ENCODE measurements at regions not wholly inside any gene's neighbourhood (a gene's known extent, or its start where the extent isn't known, plus 50 kb on each side); places are given as distances from the start of the nearest gene placed in this dataset.

DNA sequence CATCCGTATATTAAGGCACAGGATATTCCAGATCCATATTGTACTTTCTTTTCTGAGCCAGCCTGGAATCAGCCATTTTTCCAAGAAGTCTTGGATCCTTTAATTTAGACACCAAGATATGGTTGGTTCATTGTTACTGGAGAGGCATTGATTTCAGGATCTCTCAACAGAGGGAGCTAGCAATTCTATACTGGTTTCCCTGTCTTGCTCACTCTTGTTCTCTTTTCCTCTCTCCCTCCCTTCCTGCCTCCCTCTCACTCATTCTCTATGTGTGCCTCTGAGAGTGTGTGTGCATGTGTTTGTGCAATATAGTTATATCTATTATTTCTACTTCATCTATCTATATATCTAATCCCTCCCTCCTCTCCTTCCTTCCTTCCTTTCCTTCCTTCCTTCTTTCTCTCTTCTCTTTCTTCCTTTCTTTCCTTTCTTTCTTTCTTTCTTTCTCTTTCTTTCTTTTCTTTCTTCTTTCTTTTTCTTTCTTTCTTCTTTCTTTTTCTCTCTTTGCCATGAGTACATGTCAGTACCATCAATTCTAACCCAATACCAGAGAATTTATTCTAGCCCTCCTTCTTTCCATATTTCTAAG is 299.1 kb downstream of the EPHA7 start:
- DNase-seq (no peak), ATAC-seq (replicated peaks) (no peak)
- Mint-ChIP-seq H3K9me3 (peaks cover 6 to 8% of the 10 kb centered on the region in 2 donors), H3K27me3 (no peaks in the 10 kb centered on the region), H3K27ac (no peak overlapping the region), H3K36me3 (ENCODE audit: insufficient read depth) (no peaks in the 10 kb centered on the region), H3K4me1 (ENCODE audit: low read depth in 2 of 2) (no peaks in the 10 kb centered on the region), H3K4me3 (no peak overlapping the region)

DNA sequence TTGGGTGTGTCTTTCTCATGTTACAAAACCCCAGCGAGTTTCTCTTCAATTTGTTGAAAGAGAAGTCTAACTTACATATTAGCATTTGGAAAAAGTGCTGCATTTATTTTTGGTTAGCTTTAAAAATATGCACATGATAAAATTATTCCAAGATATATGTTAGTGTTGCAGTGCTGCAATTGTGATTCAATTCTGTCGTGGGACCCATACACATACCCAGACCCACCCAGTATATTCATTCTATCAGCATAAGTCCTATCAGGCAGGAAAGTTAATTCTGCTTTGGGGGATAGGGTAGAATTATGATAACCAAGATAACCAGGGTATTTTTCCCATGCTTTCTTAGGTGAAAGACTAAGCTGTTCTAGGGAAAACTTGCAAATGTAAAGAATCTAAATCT is 313.5 kb downstream of the EPHA7 start:
- no peak overlapping the region for H3K27ac Mint-ChIP-seq
- no peak overlapping the region for H3K4me3 Mint-ChIP-seq
- H3K4me1 Mint-ChIP-seq (ENCODE audit: low read depth in 2 of 2): no peaks in the 10 kb centered on the region
- DNase-seq (no peak), ATAC-seq (replicated peaks) (no peak)
- peaks cover 12 to 18% of the 10 kb centered on the region in 2 donors for H3K9me3 Mint-ChIP-seq
- no peaks in the 10 kb centered on the region for H3K27me3 Mint-ChIP-seq
- no peaks in the 10 kb centered on the region for H3K36me3 Mint-ChIP-seq (ENCODE audit: insufficient read depth)

GRCh38 chr6:93105017-93105416 is 314.3 kb downstream of the EPHA7 start:
- H3K36me3 Mint-ChIP-seq (ENCODE audit: insufficient read depth): no peaks in the 10 kb centered on the region

DNA sequence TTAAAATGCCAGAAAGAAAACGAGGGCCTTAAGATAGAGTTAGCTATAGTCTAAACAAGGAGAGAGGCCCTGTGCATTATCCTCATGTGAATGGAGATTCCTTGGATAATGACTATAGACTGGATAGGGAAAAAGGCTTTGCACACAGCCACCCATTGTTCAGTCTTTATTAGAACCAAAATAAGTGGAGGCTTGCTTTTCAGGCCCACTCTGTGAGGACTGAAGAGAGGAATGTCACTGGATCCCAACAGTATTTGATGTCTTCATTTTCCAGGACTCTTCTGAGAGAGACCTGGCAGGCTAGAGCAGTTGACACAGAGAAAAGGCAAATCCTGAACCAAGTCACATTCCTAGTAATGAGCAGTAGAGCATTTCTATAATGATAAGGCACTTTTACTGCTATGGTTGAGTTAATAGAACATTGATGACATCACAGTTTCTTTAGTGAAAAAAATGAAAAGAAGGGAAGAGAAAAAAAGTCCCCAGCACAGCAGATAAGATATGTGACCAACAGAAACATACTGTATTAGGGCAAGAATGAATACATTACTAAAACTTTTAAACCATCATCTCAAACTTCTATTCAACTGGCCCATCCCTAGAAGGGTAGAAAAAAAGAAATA is 315.1 kb downstream of the EPHA7 start:
- Mint-ChIP-seq H3K27ac (no peak overlapping the region), H3K9me3 (peaks cover 15 to 30% of the 10 kb centered on the region in 2 donors), H3K36me3 (ENCODE audit: insufficient read depth) (no peaks in the 10 kb centered on the region), H3K4me3 (no peak overlapping the region), H3K4me1 (ENCODE audit: low read depth in 2 of 2) (no peaks in the 10 kb centered on the region), H3K27me3 (no peaks in the 10 kb centered on the region)
- DNase-seq (no peak), ATAC-seq (replicated peaks) (no peak)

More at GRCh38 chr6:93105017-93105416, 314.3 kb downstream of the EPHA7 start:
- ATAC-seq (replicated peaks): no peak
- H3K9me3 Mint-ChIP-seq: peaks cover 15 to 27% of the 10 kb centered on the region in 2 donors
- no peaks in the 10 kb centered on the region for H3K27me3 Mint-ChIP-seq
- no peak overlapping the region for H3K4me3 Mint-ChIP-seq
- DNase-seq: no peak
- H3K27ac Mint-ChIP-seq: no peak overlapping the region
- no peaks in the 10 kb centered on the region for H3K4me1 Mint-ChIP-seq (ENCODE audit: low read depth in 2 of 2)

DNA sequence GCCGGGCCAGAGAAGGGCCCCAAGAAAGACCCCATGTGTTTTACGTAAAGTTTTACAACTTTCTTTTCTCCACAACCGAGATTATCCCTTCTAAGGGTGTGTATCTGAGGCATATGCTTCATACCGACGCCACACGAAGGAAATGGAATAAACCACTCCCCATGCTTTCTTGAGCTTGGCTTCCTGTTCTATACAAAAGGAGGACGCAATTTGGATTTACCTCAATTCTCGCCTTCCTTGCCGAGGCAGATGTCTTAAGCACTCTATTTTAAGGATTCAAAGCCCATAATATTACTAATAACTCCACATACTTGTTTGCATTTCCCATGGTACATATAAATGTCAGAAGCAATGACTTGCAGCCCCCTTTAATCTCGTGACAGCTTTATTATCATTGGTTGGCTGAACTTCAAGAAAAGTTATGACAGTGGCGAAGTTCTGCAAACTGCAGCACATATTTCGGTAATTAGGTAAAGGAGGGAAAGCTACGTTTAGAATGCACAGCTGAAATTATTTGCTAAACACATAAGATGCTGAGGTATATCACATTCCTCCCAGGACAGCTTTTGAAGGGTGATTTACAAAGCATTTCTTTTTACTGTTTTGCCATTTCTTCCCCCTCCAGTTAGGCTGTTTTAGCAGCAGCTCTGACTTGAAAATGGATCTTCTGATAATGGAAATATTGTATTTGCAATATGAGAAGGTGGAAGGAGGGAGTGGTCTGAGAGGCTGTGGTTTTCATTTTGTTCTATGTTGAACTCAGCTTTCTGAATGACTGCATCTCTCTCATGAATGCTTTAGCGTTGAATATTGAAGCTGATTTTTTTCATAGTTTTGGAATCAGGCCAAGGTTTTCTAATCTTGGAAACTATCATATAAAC is 330.5 kb downstream of the EPHA7 start:
- Mint-ChIP-seq H3K9me3 (peaks cover 3 to 7% of the 10 kb centered on the region in 2 donors), H3K4me3 (no peak overlapping the region), H3K27me3 (no peaks in the 10 kb centered on the region), H3K36me3 (ENCODE audit: insufficient read depth) (no peaks in the 10 kb centered on the region), H3K27ac (no peak overlapping the region), H3K4me1 (ENCODE audit: low read depth in 2 of 2) (no peaks in the 10 kb centered on the region)
- DNase-seq (no peak), ATAC-seq (replicated peaks) (no peak)

DNA sequence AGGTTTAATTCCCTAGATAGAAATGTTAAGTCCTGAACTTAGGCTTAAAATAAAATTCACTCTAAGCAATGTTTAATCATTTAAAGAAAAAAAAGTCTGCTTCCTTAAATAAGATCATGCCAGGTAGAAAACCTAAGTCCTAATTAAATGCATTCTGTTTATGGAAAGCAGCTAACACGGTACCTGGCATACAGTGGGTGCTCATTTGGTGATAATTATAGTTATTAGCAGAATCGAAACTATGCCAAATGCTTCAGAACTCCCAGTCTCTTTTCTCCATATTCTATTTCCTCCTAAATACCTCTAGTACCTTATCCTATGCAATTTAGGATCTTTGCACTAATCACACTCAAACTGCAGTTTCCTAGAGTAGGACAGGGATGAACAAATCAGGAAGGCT is 331.8 kb downstream of the EPHA7 start:
- H3K36me3 Mint-ChIP-seq (ENCODE audit: insufficient read depth): no peaks in the 10 kb centered on the region
- no peaks in the 10 kb centered on the region for H3K4me1 Mint-ChIP-seq (ENCODE audit: low read depth in 2 of 2)
- ATAC-seq (replicated peaks) (no peak), DNase-seq (no peak)
- H3K4me3 Mint-ChIP-seq: no peak overlapping the region
- H3K27ac Mint-ChIP-seq: no peak overlapping the region
- H3K9me3 Mint-ChIP-seq: peaks cover 3 to 7% of the 10 kb centered on the region in 2 donors
- H3K27me3 Mint-ChIP-seq: no peaks in the 10 kb centered on the region

- Mint-ChIP-seq H3K36me3 (ENCODE audit: insufficient read depth) (no peaks in the 10 kb centered on the region), H3K9me3 (peaks cover 3 to 7% of the 10 kb centered on the region in 2 donors), H3K27me3 (no peaks in the 10 kb centered on the region), H3K4me3 (no peak overlapping the region), H3K27ac (no peak overlapping the region), H3K4me1 (ENCODE audit: low read depth in 2 of 2) (no peaks in the 10 kb centered on the region)
- DNase-seq (no peak), ATAC-seq (replicated peaks) (no peak)
These were observed 333.0 kb downstream of the EPHA7 start for GRCh38 chr6:93086351-93086750.

- peaks cover 0 to 7% of the 10 kb centered on the region in 2 donors for H3K9me3 Mint-ChIP-seq
- H3K4me1 Mint-ChIP-seq (ENCODE audit: low read depth in 2 of 2): no peaks in the 10 kb centered on the region
- no peaks in the 10 kb centered on the region for H3K27me3 Mint-ChIP-seq
- no peak overlapping the region for H3K27ac Mint-ChIP-seq
- H3K36me3 Mint-ChIP-seq (ENCODE audit: insufficient read depth): no peaks in the 10 kb centered on the region
- DNase-seq (no peak), ATAC-seq (replicated peaks) (no peak)
- H3K4me3 Mint-ChIP-seq: no peak overlapping the region
These were observed 335.8 kb downstream of the EPHA7 start for GRCh38 chr6:93083337-93084230.

DNA sequence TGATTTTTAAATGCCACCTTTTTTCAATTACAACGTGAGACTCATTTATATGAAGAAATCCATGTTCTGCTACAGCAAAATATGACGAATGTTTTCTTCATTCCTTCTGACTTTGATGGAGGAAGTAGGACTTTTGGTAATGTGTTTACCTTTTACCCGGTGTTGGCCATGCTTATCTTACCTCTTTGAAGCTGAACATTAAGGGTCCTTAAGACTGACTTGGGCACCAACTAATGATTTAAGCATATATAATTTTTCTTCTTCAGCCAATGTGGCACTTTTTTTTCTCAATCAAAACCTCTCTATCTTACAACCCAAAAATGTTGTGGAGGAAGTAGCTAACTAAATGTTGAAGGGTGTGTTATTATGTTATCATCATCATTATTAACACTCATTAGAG is 337.5 kb downstream of the EPHA7 start:
- H3K4me1 Mint-ChIP-seq (ENCODE audit: low read depth in 2 of 2): no peaks in the 10 kb centered on the region
- no peak overlapping the region for H3K27ac Mint-ChIP-seq
- DNase-seq (no peak), ATAC-seq (replicated peaks) (no peak)
- H3K27me3 Mint-ChIP-seq: no peaks in the 10 kb centered on the region
- H3K36me3 Mint-ChIP-seq (ENCODE audit: insufficient read depth): no peaks in the 10 kb centered on the region
- peaks cover 0 to 5% of the 10 kb centered on the region in 2 donors for H3K9me3 Mint-ChIP-seq
- no peak overlapping the region for H3K4me3 Mint-ChIP-seq

DNA sequence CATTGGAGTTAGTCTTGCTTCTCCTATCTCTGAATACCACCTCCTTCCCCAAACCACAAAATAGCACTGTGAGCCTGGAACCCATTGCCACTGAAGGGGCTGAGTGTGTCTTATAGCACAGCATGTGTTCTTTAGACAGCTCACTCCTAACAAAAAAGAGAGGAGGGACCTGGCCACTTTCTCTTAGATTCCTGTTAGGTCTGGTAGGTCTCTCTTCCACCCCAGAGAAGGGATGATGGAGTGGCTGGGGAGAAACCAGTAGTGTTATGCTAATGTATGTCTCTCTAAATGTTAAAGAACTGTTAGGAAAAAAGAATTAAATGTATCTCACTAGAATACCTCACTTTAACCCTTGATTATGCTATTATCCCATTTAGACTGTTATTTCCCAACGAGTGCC is 340.3 kb downstream of the EPHA7 start:
- H3K4me1 Mint-ChIP-seq (ENCODE audit: low read depth in 2 of 2): no peaks in the 10 kb centered on the region
- no peak for DNase-seq
- no peak overlapping the region for H3K27ac Mint-ChIP-seq
- peaks cover 0 to 5% of the 10 kb centered on the region in 2 donors for H3K9me3 Mint-ChIP-seq
- no peak for ATAC-seq (replicated peaks)
- no peaks in the 10 kb centered on the region for H3K36me3 Mint-ChIP-seq (ENCODE audit: insufficient read depth)
- no peak overlapping the region for H3K4me3 Mint-ChIP-seq
- H3K27me3 Mint-ChIP-seq: no peaks in the 10 kb centered on the region

- Mint-ChIP-seq H3K27ac (no peak overlapping the region), H3K4me1 (ENCODE audit: low read depth in 2 of 2) (no peaks in the 10 kb centered on the region), H3K9me3 (peaks cover 0 to 10% of the 10 kb centered on the region in 2 donors), H3K4me3 (no peak overlapping the region), H3K36me3 (ENCODE audit: insufficient read depth) (no peaks in the 10 kb centered on the region), H3K27me3 (no peaks in the 10 kb centered on the region)
- ATAC-seq (replicated peaks) (no peak), DNase-seq (no peak)
These were observed 345.5 kb downstream of the EPHA7 start for GRCh38 chr6:93073811-93074210.

DNA sequence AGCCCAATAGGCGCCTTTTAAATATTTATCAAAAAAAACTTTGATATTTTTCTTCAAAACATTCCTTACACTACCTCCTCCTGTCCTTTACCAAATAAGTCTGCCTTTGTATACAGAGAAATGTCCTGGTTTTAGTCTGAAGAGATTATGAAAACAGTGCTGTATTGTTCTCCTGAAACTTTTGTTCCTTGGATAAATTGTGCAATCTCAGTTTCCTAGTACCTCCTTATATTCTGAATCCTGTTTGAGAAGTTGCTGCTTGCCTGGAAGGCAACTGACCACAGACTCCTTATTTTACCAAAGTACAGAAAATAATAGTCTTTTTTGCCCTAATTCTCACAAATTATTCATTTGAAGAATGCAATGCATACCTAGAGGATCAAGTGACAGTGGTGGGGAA is 349.5 kb downstream of the EPHA7 start:
- DNase-seq (no peak), ATAC-seq (replicated peaks) (no peak)
- Mint-ChIP-seq H3K4me3 (no peak overlapping the region), H3K27me3 (no peaks in the 10 kb centered on the region), H3K9me3 (peaks cover 0 to 15% of the 10 kb centered on the region in 2 donors), H3K4me1 (ENCODE audit: low read depth in 2 of 2) (no peaks in the 10 kb centered on the region), H3K27ac (no peak overlapping the region), H3K36me3 (ENCODE audit: insufficient read depth) (no peaks in the 10 kb centered on the region)

DNA sequence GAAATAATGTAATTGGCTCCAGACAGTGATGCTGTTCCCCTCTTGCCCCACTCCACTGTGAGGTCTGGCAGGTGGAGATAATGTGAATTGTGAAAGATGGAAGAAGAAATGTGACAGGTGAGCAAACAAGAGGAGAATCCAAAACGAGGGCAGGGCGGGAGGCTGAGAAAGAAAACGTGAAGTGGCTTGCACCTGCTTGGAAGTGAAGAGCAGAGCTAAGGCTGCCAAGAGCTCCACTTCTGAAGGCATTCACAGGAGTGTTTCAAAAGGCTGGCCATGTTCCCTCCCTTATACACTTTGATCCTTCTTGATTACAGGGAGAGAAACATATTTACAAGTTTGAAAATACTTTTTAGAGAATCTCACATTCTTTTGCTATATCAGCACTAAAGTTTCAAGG is 359.4 kb downstream of the EPHA7 start:
- ATAC-seq (replicated peaks) (no peak), DNase-seq (no peak)
- no peaks in the 10 kb centered on the region for H3K27me3 Mint-ChIP-seq
- peaks cover 7 to 9% of the 10 kb centered on the region in 2 donors for H3K9me3 Mint-ChIP-seq
- no peak overlapping the region for H3K27ac Mint-ChIP-seq
- H3K4me3 Mint-ChIP-seq: no peak overlapping the region
- H3K36me3 Mint-ChIP-seq (ENCODE audit: insufficient read depth): no peaks in the 10 kb centered on the region
- H3K4me1 Mint-ChIP-seq (ENCODE audit: low read depth in 2 of 2): no peaks in the 10 kb centered on the region

All from effector memory CD8-positive, alpha-beta T cell (primary cell).